ENCODE measurements at regions not wholly inside any gene's neighbourhood (a gene's known extent, or its start where the extent isn't known, plus 50 kb on each side); places are given as distances from the start of the nearest gene placed in this dataset.

DNA sequence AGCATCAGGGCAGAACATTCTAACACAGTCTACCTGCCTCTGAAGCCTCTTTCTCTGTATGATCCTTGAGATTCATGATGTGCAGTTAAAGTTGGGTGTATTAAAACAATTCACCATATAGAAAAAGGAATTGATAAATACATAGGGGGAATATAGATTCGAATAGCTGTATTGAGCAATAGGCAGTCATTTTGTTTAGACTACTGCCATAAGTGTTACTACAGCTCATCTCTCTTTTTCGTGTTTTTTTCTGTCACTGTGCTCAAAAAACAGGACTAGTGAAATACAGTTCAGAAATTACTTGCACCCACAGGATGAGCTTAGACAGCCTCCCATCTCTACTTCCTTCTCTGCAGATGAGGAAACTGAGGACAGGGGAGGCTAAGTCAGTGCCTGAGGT, 144.6 kb upstream of the FBN2 start:
- no peak for ATAC-seq (ENCODE audit: low FRiP score)
- TF ChIP-seq, protein P1, sequence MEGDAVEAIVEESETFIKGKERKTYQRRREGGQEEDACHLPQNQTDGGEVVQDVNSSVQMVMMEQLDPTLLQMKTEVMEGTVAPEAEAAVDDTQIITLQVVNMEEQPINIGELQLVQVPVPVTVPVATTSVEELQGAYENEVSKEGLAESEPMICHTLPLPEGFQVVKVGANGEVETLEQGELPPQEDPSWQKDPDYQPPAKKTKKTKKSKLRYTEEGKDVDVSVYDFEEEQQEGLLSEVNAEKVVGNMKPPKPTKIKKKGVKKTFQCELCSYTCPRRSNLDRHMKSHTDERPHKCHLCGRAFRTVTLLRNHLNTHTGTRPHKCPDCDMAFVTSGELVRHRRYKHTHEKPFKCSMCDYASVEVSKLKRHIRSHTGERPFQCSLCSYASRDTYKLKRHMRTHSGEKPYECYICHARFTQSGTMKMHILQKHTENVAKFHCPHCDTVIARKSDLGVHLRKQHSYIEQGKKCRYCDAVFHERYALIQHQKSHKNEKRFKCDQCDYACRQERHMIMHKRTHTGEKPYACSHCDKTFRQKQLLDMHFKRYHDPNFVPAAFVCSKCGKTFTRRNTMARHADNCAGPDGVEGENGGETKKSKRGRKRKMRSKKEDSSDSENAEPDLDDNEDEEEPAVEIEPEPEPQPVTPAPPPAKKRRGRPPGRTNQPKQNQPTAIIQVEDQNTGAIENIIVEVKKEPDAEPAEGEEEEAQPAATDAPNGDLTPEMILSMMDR (IDR thresholded peaks at IDR 0.05) = no peak
- DNase-seq (ENCODE audit: low spot score) = no peak

DNA sequence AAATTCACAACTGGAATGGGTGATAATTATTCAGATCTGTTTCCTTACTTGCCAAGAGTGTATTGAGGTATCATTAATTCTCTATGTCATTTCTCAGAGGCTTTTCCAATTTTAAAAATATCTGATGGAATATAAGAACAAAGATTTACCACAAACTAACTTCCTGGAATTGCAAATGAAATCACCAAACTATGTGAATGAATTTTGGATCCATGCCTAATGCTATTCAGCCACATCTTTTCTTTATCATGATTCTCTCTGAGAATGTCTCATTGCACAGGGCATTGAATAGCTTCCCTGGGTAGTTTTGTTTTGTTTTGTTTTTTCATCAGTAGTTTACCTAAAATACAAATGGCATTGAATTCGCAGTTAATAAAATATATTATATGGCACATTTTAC, 146.9 kb upstream of the FBN2 start:
- ATAC-seq (ENCODE audit: low FRiP score) = no peak
- DNase-seq (ENCODE audit: low spot score) = no peak
- TF ChIP-seq, protein P1 (IDR thresholded peaks at IDR 0.05) = no peak

DNA sequence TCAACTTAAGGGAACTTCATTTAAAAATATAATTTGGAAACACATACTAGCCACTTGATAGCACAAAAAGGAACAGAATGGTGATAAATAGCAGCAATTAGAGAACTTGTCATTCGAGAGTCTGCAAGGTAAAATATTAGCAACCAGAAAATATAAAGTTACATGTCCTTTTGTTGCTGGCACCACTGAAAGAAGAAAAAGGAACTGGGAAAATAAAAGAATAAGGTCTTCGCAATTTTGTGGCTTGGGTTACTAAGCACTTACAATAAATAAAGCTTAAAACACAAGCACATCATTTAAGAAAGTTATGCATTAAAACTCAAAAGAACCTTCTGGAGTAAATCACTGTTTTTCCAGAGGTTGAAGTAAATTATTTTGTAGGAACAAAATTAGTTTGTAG, 149.9 kb upstream of the FBN2 start:
- DNase-seq (ENCODE audit: low spot score) (no peak), ATAC-seq (ENCODE audit: low FRiP score) (no peak)
- TF ChIP-seq, protein P1 (IDR thresholded peaks at IDR 0.05) = no peak

DNA sequence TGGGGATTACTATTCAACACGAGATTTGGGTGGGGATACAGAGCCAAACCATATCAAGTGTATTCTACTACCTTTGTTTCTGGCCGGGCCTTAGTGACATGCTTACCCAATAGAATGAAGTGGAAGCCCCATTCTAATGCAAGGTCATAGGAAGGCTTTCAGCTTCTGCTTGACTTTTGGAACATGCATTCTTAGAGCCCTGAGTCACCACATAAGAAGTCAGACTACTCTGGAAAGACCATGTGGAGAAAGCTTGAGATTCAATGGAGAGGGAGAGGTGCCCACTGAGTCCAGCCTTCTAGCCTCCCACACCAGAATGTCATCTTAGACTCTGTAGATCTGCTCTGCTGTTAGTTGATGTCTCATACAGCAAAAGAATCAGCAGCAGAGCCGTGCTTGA, 155.7 kb upstream of the FBN2 start:
- TF ChIP-seq, protein P1 (IDR thresholded peaks at IDR 0.05) = no peak
- DNase-seq (ENCODE audit: low spot score) (no peak), ATAC-seq (ENCODE audit: low FRiP score) (no peak)

- TF ChIP-seq, protein P1 (IDR thresholded peaks at IDR 0.05) = no peak
- ATAC-seq (ENCODE audit: low FRiP score) (no peak), DNase-seq (ENCODE audit: low spot score) (no peak)
Measured at GRCh38 chr5:128695791-128696530, 157.9 kb upstream of the FBN2 start.

DNA sequence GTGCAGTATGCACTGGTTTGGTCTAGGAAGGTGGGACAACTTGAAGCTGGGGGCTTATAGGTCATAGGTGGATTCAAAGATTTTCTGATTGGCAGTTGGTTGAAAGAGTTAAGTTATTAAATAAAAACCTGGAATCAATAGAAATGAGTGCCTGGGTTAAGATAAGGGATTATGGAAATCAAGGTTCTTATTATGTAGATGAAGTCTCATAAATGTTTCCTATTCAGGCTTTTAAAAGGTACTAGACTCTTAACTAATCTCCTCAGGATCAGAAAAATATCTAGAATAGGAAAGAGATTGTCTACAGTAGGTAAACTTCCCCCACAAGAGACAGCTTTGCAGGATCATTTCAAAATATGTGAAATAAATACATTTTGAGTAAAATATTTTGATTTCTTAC, 163.3 kb upstream of the FBN2 start:
- DNase-seq (ENCODE audit: low spot score) = no peak
- ATAC-seq (ENCODE audit: low FRiP score) = no peak
- TF ChIP-seq, protein P1 (IDR thresholded peaks at IDR 0.05) = no peak

- TF ChIP-seq, protein P1 (IDR thresholded peaks at IDR 0.05) = no peak
- DNase-seq (ENCODE audit: low spot score) (no peak), ATAC-seq (ENCODE audit: low FRiP score) (no peak)
Measured at GRCh38 chr5:128703322-128703721, 165.3 kb upstream of the FBN2 start.

Measured in omental fat pad (tissue), 3 donors.